Activated CD4-positive, alpha-beta T cell treated with anti-CD3 and anti-CD28 coated beads, Interleukin-2, amount 50 U/mL, for 48 hours (primary cell): ENCODE measurements at regions not wholly inside any gene's neighbourhood (a gene's known extent, or its start where the extent isn't known, plus 50 kb on each side); places are given as distances from the start of the nearest gene placed in this dataset.

Experiments
- DNase-seq, 2 experiments: peaks; one replicate each; pipeline ENCODE4 v3.0.0-alpha.2; 2020

GRCh38 chr12:28887461-28887990 is 261.6 kb upstream of the FAR2 start:
- no peak for DNase-seq

- no peak for DNase-seq
Observed at GRCh38 chr12:28890664-28891063, 258.4 kb upstream of the FAR2 start.

GRCh38 chr12:28891126-28891525 is 258.0 kb upstream of the FAR2 start:
- no peak for DNase-seq

- no peak for DNase-seq
Observed at GRCh38 chr12:28893365-28893764, 255.7 kb upstream of the FAR2 start.

GRCh38 chr12:28893856-28894255 is 255.2 kb upstream of the FAR2 start:
- no peak for DNase-seq

GRCh38 chr12:28896421-28896820 is 252.7 kb upstream of the FAR2 start:
- no peak for DNase-seq

- no peak for DNase-seq
Observed at GRCh38 chr12:28898038-28898437, 251.0 kb upstream of the FAR2 start.

- no peak for DNase-seq
Observed at GRCh38 chr12:28899951-28900350, 249.1 kb upstream of the FAR2 start.

- no peak for DNase-seq
Observed at GRCh38 chr12:28905220-28905955, 243.7 kb upstream of the FAR2 start.

GRCh38 chr12:28908646-28909045 is 240.4 kb upstream of the FAR2 start:
- DNase-seq, result no peak

GRCh38 chr12:28909291-28909690 is 239.8 kb upstream of the FAR2 start:
- DNase-seq, result no peak

GRCh38 chr12:28925719-28926376 is 223.2 kb upstream of the FAR2 start:
- no peak for DNase-seq

GRCh38 chr12:28930704-28931103 is 218.4 kb upstream of the FAR2 start:
- DNase-seq, result no peak

GRCh38 chr12:28933176-28933575 is 215.9 kb upstream of the FAR2 start:
- DNase-seq, result no peak

- no peak for DNase-seq
Observed at GRCh38 chr12:28933864-28934527, 215.1 kb upstream of the FAR2 start.

- no peak for DNase-seq
Observed at GRCh38 chr12:28936221-28936620, 212.9 kb upstream of the FAR2 start.

- no peak for DNase-seq
Observed at GRCh38 chr12:28936711-28937110, 212.4 kb upstream of the FAR2 start.

- no peak for DNase-seq
Observed at GRCh38 chr12:28937196-28937595, 211.9 kb upstream of the FAR2 start.

GRCh38 chr12:28938056-28938455 is 211.0 kb upstream of the FAR2 start:
- DNase-seq, result no peak

- no peak for DNase-seq
Observed at GRCh38 chr12:28938581-28939235, 210.4 kb upstream of the FAR2 start.

GRCh38 chr12:28939427-28939826 is 209.7 kb upstream of the FAR2 start:
- DNase-seq, result no peak

- no peak for DNase-seq
Observed at GRCh38 chr12:28941248-28941647, 207.8 kb upstream of the FAR2 start.

- no peak for DNase-seq
Observed at GRCh38 chr12:28946361-28946760, 202.7 kb upstream of the FAR2 start.
